Caco-2 (cell line): ENCODE measurements at regions not wholly inside any gene's neighbourhood (a gene's known extent, or its start where the extent isn't known, plus 50 kb on each side); places are given as distances from the start of the nearest gene placed in this dataset.

Experiments used
- BruUV-seq: library from RNA; stranded (reverse); fragments of 400-500 nt; replicated peaks from 2 replicates; lab custom pipeline; 2021; lab: Mats Ljungman, UMichigan
- CTCF ChIA-PET: fragments of 300-600 bp; sonication (Branson Sonifier 250); formaldehyde crosslinking; loops from one replicate; lab custom pipeline; 2022; ENCODE audit warnings: antibody characterized with exemption; lab: Charles Lee
- POLR2A ChIA-PET: fragments of 300-600 bp; sonication (Branson Sonifier 250); formaldehyde crosslinking; loops from one replicate; lab custom pipeline; 2022; ENCODE audit warnings: antibody characterized with exemption; lab: Charles Lee
- DNase-seq, 2 experiments: peaks; one replicate each; pipeline versions ENCODE4 v3.0.0 to v3.0.0-alpha.2; 2020 to 2022
- H3K27me3 ChIP-seq: replicated peaks from 2 replicates; pipeline ENCODE4 v1.6.0; 2011; ENCODE audit warnings: low read length; ENCODE audit not compliant: control insufficient read depth, insufficient read depth
- H3K36me3 ChIP-seq: 2 replicates; pipeline ENCODE4 v1.5.1; 2011; ENCODE audit warnings: low read length; ENCODE audit not compliant: control insufficient read depth, insufficient read depth
- H3K4me1 ChIP-seq: fragments of 250-450 bp; sonication (Bioruptor Pico); 2 replicates; pipeline ENCODE4 v1.5.1; 2020; ENCODE audit warnings: mild to moderate bottlenecking
- H3K4me3 ChIP-seq: 2 replicates; pipeline ENCODE4 v1.5.1; 2011; ENCODE audit warnings: low read depth, mild to moderate bottlenecking, control low read depth, low read length
- H3K9me3 ChIP-seq: fragments of 250-450 bp; sonication (Bioruptor Pico); 2 replicates; pipeline ENCODE4 v1.5.1; 2020; ENCODE audit warnings: mild to moderate bottlenecking, moderate library complexity
- H3K27ac Mint-ChIP-seq: one replicate; pipeline ENCODE4 v1.8.0; 2022; ENCODE audit warnings: mixed read lengths; ENCODE audit not compliant: unreplicated experiment
- H3K27me3 Mint-ChIP-seq: one replicate; pipeline ENCODE4 v1.8.0; 2022; ENCODE audit warnings: mixed read lengths; ENCODE audit not compliant: insufficient read depth, unreplicated experiment
- H3K36me3 Mint-ChIP-seq: one replicate; pipeline ENCODE4 v1.8.0; 2022; ENCODE audit warnings: mild to moderate bottlenecking, mixed read lengths; ENCODE audit not compliant: insufficient read depth, unreplicated experiment
- H3K4me1 Mint-ChIP-seq: one replicate; pipeline ENCODE4 v1.8.0; 2022; ENCODE audit warnings: low read depth, mixed read lengths; ENCODE audit not compliant: unreplicated experiment
- H3K4me3 Mint-ChIP-seq: one replicate; pipeline ENCODE4 v1.8.0; 2022; ENCODE audit warnings: mild to moderate bottlenecking, moderate library complexity, mixed read lengths; ENCODE audit not compliant: unreplicated experiment
- H3K9me3 Mint-ChIP-seq: one replicate; pipeline ENCODE4 v1.8.0; 2022; ENCODE audit warnings: mixed read lengths; ENCODE audit not compliant: unreplicated experiment
- intact Hi-C: fragments of 100-400 bp; cut with micrococcal nuclease; formaldehyde crosslinking; loops from one replicate; pipeline ENCODE4 v1.10.0; 2022; ENCODE audit not compliant: unreplicated experiment
- TF ChIP-seq, protein P1 (sequence below), 2 experiments: fragments of 200-600 bp in 1 of 2; IDR thresholded peaks; 1 replicate in 1 of 2; 2 replicates in 1 of 2; pipeline versions ENCODE4 v1.5.1 to v1.8.0; 2011 to 2022; ENCODE audit warnings: antibody characterized with exemption in 1 of 2, control low read depth in 1 of 2, inconsistent platforms in 1 of 2, low read depth in 1 of 2, low read length in 1 of 2, mild to moderate bottlenecking in 1 of 2, moderate library complexity in 1 of 2; ENCODE audit not compliant: insufficient read depth in 1 of 2, severe bottlenecking in 1 of 2, unreplicated experiment in 1 of 2

DNA sequence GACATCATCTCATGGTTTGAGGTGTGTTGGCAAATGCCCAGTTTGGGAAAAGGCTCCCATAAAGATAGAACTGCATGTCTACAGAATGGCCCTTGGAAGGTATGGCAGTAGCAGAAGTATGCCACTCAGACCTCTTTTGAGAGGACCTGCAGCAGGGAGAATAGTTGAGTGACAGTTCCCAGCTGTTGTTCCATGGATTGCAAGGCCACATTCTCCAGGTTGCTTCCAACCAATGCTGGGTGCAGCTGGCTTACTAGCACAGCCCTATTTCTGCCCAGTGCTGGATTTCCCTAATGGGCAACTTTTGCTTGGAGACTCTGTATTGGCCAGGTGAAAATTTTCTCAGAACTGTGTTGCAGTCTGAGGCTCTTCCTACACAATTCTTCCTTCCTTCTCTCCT, 266.2 kb downstream of the UTP18 start:
- ChIA-PET POLR2A (no interaction called here), CTCF (no interaction called here)
- Mint-ChIP-seq H3K4me3 (no peak overlapping the region), H3K36me3 (no peaks in the 10 kb centered on the region), H3K4me1 (no peaks in the 10 kb centered on the region), H3K27ac (no peak overlapping the region), H3K27me3 (peaks cover 10% of the 10 kb centered on the region), H3K9me3 (peaks cover 8% of the 10 kb centered on the region)
- no peaks in the 10 kb centered on the region for H3K4me1 ChIP-seq
- BruUV-seq, result no TSS peak
- H3K9me3 ChIP-seq, result peaks cover 4% of the 10 kb centered on the region
- intact Hi-C loops, result no loop called here
- TF ChIP-seq, protein P1, sequence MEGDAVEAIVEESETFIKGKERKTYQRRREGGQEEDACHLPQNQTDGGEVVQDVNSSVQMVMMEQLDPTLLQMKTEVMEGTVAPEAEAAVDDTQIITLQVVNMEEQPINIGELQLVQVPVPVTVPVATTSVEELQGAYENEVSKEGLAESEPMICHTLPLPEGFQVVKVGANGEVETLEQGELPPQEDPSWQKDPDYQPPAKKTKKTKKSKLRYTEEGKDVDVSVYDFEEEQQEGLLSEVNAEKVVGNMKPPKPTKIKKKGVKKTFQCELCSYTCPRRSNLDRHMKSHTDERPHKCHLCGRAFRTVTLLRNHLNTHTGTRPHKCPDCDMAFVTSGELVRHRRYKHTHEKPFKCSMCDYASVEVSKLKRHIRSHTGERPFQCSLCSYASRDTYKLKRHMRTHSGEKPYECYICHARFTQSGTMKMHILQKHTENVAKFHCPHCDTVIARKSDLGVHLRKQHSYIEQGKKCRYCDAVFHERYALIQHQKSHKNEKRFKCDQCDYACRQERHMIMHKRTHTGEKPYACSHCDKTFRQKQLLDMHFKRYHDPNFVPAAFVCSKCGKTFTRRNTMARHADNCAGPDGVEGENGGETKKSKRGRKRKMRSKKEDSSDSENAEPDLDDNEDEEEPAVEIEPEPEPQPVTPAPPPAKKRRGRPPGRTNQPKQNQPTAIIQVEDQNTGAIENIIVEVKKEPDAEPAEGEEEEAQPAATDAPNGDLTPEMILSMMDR (IDR thresholded peaks at IDR 0.05; ENCODE audit: insufficient read depth in 1 of 2, low read depth in 1 of 2, low read length in 1 of 2, severe bottlenecking in 1 of 2, unreplicated experiment in 1 of 2), result no peak
- H3K36me3 ChIP-seq, result no peaks in the 10 kb centered on the region
- H3K27me3 ChIP-seq, result no peaks in the 10 kb centered on the region
- no peak overlapping the region for H3K4me3 ChIP-seq
- no peak for DNase-seq

DNA sequence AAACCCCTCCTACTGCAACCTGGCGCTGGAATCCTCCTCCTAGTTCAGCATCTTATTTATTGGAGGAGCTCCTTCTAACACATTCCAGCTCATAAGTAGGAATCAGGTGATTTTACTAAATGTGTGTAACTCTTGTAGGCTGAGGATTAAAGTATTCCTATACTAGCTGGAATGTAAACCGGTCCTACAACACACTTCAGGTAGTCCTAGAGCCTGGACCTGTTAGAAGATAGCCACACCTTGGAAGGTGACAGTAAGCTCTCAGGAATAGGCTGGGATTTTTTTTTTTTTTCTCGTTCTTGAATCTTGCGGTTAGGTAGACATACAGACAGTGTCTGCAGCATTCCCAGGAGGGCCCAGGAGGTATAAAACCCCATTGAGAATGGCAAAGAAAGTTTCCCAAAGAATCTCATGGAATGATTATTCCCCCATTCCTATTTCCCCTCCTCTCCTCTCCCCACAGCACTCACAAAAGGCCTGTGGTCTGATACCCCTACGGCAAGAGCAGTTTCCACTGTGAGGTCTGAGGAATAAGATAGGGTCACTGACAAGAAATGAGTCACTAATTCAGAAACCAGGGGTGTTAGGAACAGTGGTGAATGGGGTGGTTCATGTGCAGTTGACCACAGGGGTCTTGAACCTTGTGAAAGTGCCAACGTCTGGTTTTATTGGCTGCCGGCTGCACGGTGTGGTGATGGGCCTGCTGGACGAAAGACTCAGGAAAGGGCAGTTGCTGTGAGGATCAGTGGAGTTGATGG, 267.1 kb downstream of the UTP18 start:
- H3K9me3 Mint-ChIP-seq, result peaks cover 8% of the 10 kb centered on the region
- Histone ChIP-seq H3K27me3 (no peaks in the 10 kb centered on the region), H3K4me1 (no peaks in the 10 kb centered on the region), H3K36me3 (no peaks in the 10 kb centered on the region), H3K9me3 (peaks cover 4% of the 10 kb centered on the region), H3K4me3 (no peak overlapping the region)
- no peaks in the 10 kb centered on the region for H3K36me3 Mint-ChIP-seq
- H3K27me3 Mint-ChIP-seq, result peaks cover 4% of the 10 kb centered on the region
- no peaks in the 10 kb centered on the region for H3K4me1 Mint-ChIP-seq
- TF ChIP-seq, protein P1 (IDR thresholded peaks at IDR 0.05; ENCODE audit: insufficient read depth in 1 of 2, low read depth in 1 of 2, low read length in 1 of 2, severe bottlenecking in 1 of 2, unreplicated experiment in 1 of 2), result no peak
- no peak overlapping the region for H3K27ac Mint-ChIP-seq
- BruUV-seq, result no TSS peak
- ChIA-PET CTCF (interaction anchor here (0.6 kb wide), 1 partner anchor 92 kb away, joined by 3 read pairs; no protein-coding TSS in a partner anchor), POLR2A (no interaction called here)
- H3K4me3 Mint-ChIP-seq, result no peak overlapping the region
- no peak for DNase-seq
- intact Hi-C loops, result no loop called here

DNA sequence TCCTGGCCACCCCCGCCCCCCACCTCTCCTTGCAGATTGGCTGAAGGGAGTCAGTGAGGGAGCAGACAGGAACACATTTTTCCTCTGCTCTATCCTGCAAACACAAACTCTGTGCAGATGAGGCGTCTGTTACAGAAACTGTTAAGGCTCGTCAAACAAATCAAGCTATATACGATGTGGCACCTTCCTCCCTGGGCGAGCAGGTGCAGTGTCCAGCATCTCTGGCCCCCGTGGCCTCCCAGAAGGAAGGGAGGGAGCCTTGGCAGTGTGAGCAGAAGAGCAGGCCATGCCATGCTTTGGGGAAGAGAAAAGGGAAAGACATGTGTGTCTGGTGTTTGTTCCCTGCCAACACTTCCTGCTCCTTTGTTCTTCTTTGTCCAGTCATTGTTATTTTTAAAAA, 267.8 kb downstream of the UTP18 start:
- H3K27me3 Mint-ChIP-seq, result peaks cover 4% of the 10 kb centered on the region
- peaks cover 8% of the 10 kb centered on the region for H3K9me3 Mint-ChIP-seq
- H3K4me1 Mint-ChIP-seq, result no peaks in the 10 kb centered on the region
- BruUV-seq, result no TSS peak
- TF ChIP-seq, protein P1 (IDR thresholded peaks at IDR 0.05; ENCODE audit: insufficient read depth in 1 of 2, low read depth in 1 of 2, low read length in 1 of 2, severe bottlenecking in 1 of 2, unreplicated experiment in 1 of 2), result no peak
- no peak overlapping the region for H3K27ac Mint-ChIP-seq
- H3K4me1 ChIP-seq, result no peaks in the 10 kb centered on the region
- ChIA-PET CTCF (no interaction called here), POLR2A (no interaction called here)
- H3K27me3 ChIP-seq, result no peaks in the 10 kb centered on the region
- H3K36me3 ChIP-seq, result no peaks in the 10 kb centered on the region
- H3K36me3 Mint-ChIP-seq, result no peaks in the 10 kb centered on the region
- H3K4me3 ChIP-seq, result no peak overlapping the region
- intact Hi-C loops, result no loop called here
- no peak overlapping the region for H3K4me3 Mint-ChIP-seq
- no peak for DNase-seq
- peaks cover 4% of the 10 kb centered on the region for H3K9me3 ChIP-seq
